ENCODE measurements at regions not wholly inside any gene's neighbourhood (a gene's known extent, or its start where the extent isn't known, plus 50 kb on each side); places are given as distances from the start of the nearest gene placed in this dataset.

DNA sequence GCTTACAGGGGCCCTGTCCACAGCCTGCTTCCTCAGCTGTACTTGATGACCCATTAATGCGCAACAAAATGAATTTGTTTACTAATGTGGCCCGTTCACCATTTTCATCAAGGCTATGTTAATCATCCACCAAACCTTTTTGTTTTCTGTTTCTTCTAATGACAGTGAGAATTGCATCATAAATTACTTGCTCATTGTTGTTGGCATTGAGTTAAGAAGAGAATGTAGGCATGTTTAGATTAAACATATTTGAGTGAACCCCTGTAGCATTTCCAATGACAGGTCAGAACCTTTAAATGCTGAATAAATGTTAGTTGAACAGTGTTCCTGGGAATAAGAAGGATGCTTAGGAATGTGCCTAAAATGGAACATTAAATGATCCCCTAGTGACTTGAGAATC lies 183.4 kb downstream of the SPRY1 start:
- peaks cover 3% of the 10 kb centered on the region for H3K36me3 Mint-ChIP-seq (ENCODE audit: low read depth)
- peaks cover 16% of the 10 kb centered on the region for H3K4me1 Mint-ChIP-seq
- TF ChIP-seq, protein P1, sequence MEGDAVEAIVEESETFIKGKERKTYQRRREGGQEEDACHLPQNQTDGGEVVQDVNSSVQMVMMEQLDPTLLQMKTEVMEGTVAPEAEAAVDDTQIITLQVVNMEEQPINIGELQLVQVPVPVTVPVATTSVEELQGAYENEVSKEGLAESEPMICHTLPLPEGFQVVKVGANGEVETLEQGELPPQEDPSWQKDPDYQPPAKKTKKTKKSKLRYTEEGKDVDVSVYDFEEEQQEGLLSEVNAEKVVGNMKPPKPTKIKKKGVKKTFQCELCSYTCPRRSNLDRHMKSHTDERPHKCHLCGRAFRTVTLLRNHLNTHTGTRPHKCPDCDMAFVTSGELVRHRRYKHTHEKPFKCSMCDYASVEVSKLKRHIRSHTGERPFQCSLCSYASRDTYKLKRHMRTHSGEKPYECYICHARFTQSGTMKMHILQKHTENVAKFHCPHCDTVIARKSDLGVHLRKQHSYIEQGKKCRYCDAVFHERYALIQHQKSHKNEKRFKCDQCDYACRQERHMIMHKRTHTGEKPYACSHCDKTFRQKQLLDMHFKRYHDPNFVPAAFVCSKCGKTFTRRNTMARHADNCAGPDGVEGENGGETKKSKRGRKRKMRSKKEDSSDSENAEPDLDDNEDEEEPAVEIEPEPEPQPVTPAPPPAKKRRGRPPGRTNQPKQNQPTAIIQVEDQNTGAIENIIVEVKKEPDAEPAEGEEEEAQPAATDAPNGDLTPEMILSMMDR (IDR thresholded peaks at IDR 0.05; ENCODE audit: unreplicated experiment in 3 of 3), result no peak
- H3K27me3 Mint-ChIP-seq (ENCODE audit: low read depth), result no peaks in the 10 kb centered on the region
- H3K4me3 Mint-ChIP-seq, result no peak overlapping the region
- H3K9me3 Mint-ChIP-seq, result peaks cover 12% of the 10 kb centered on the region
- no peak overlapping the region for H3K27ac Mint-ChIP-seq

DNA sequence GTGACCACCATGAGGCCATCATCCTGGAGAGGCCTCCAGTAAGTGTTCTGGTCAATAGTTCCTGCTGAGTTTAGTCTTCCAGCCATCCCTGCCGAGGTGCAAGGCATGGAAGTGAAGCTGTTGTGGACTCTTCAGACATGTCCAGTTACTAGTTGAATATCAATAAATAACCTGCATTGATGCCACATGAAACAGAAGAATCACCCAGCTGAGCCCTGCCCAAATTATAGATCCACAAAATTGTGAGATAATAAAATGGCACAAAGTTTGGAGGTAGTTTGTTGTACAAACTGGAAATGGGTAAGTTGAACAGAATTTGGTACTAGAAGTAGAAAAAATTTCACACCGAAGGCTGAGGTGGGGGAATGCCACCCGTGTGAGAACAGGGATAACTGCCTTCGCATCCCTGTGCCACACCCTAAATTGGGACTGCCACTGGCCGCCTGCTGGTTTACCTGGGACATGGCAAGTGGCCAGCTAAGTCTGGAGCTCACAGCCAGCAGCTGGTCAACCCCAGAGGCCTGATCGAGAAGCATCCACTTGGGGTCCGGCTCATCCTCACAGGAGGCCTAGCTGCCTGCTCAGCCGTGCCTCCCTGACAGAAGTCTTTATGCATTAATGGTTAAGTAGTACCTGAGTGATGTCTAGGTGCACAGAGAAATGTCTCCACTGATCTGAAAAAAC lies 184.5 kb downstream of the SPRY1 start:
- peaks cover 12% of the 10 kb centered on the region for H3K9me3 Mint-ChIP-seq
- H3K27me3 Mint-ChIP-seq (ENCODE audit: low read depth), result no peaks in the 10 kb centered on the region
- H3K36me3 Mint-ChIP-seq (ENCODE audit: low read depth), result peaks cover 3% of the 10 kb centered on the region
- H3K4me3 Mint-ChIP-seq, result no peak overlapping the region
- TF ChIP-seq, protein P1 (IDR thresholded peaks at IDR 0.05; ENCODE audit: unreplicated experiment in 3 of 3), result no peak
- H3K27ac Mint-ChIP-seq, result no peak overlapping the region
- peaks cover 16% of the 10 kb centered on the region for H3K4me1 Mint-ChIP-seq

DNA sequence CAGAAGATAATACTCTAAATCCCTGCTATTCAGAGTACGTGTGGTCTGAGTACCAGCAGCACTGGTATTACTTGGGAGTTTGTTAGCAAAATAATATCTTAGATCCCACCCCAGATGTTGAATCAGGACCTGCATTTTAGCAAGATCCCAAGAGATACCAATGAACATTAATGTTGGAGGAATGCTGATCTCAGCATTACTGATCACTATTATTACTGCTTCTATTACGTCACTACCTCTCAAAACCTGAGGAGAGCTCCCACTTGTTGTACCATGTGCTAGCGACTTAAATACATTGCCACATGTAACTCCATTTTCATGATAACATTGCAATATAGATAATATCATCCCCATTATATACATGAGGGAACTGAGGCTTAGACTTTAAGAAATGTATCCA lies 185.2 kb downstream of the SPRY1 start:
- peaks cover 3% of the 10 kb centered on the region for H3K36me3 Mint-ChIP-seq (ENCODE audit: low read depth)
- H3K4me1 Mint-ChIP-seq, result peaks cover 12% of the 10 kb centered on the region
- no peaks in the 10 kb centered on the region for H3K27me3 Mint-ChIP-seq (ENCODE audit: low read depth)
- H3K4me3 Mint-ChIP-seq, result no peak overlapping the region
- TF ChIP-seq, protein P1 (IDR thresholded peaks at IDR 0.05; ENCODE audit: unreplicated experiment in 3 of 3), result no peak
- no peak overlapping the region for H3K27ac Mint-ChIP-seq
- H3K9me3 Mint-ChIP-seq, result peaks cover 12% of the 10 kb centered on the region

DNA sequence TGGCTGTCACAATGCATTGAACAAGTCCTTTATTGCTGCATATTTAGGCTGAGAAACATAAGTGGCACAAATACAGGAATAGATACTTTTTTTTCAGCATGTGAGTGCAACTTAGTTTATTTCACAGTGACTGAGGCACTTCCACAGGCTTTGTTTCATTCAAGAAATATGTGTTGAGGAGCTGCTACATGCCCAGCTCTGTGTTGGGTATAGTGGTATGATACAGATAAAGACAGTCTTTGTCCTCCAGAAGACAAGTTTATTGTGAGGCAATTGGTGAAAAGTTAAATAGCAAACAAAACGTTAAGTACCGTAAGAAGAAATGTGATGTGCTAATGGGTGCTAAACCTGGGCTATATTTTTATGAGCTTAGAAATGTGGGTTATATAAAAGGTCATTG lies 186.4 kb downstream of the SPRY1 start:
- peaks cover 3% of the 10 kb centered on the region for H3K36me3 Mint-ChIP-seq (ENCODE audit: low read depth)
- no peak overlapping the region for H3K27ac Mint-ChIP-seq
- peaks cover 7% of the 10 kb centered on the region for H3K4me1 Mint-ChIP-seq
- H3K9me3 Mint-ChIP-seq, result peaks cover 12% of the 10 kb centered on the region
- TF ChIP-seq, protein P1 (IDR thresholded peaks at IDR 0.05; ENCODE audit: unreplicated experiment in 3 of 3), result no peak
- no peak overlapping the region for H3K4me3 Mint-ChIP-seq
- no peaks in the 10 kb centered on the region for H3K27me3 Mint-ChIP-seq (ENCODE audit: low read depth)

DNA sequence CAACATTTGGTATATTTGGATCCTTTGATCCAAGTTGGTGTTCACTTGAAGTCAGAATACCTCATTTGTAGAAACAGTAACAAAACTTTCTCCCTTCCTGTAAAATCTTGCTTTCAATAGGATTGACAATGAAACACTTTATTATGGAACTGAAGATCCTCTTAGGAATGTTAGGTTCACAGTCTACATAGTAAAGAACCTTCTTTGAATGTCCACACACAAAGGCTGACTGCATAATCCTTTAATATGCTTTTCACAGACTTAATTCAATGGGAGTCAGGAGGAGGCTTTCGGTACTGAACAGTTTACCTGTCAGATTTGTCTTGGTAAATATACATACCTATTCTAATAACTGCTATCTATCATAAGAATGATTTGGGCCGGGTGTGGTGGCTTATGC lies 188.5 kb downstream of the SPRY1 start:
- no peak overlapping the region for H3K4me3 Mint-ChIP-seq
- H3K27ac Mint-ChIP-seq, result no peak overlapping the region
- H3K4me1 Mint-ChIP-seq, result peaks cover 19% of the 10 kb centered on the region
- TF ChIP-seq, protein P1 (IDR thresholded peaks at IDR 0.05; ENCODE audit: unreplicated experiment in 3 of 3), result no peak
- H3K27me3 Mint-ChIP-seq (ENCODE audit: low read depth), result no peaks in the 10 kb centered on the region
- peaks cover 3% of the 10 kb centered on the region for H3K36me3 Mint-ChIP-seq (ENCODE audit: low read depth)
- peaks cover 14% of the 10 kb centered on the region for H3K9me3 Mint-ChIP-seq

DNA sequence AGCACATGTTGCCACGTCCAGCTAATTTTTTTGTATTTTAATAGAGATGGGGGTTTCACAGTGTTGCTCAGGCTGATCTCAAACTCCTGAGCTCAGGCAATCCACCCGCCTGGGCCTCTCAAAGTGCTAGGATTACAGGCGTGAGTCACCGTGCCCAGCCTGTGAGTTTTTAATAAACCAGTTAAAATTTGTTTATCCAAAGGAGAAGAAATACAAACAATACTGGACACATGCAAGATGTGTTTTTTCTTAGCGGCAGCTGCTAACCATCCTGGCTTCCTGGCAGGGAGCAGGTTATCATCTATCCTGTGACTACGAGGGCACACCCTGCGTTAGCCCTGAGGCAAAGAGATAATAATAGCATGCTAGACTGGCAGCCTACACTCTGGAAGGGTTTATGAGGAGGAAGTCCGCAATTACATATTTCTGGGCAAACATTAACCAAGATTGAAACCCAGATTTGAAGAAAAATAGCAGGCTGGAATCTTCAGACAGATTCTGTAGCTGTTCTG lies 191.4 kb downstream of the SPRY1 start:
- Mint-ChIP-seq H3K4me3 (no peak overlapping the region), H3K36me3 (ENCODE audit: low read depth) (no peaks in the 10 kb centered on the region), H3K9me3 (peaks cover 2% of the 10 kb centered on the region), H3K4me1 (peaks cover 19% of the 10 kb centered on the region), H3K27ac (peak overlapping the region; percentile 47 to 84 (median 50)), H3K27me3 (ENCODE audit: low read depth) (no peaks in the 10 kb centered on the region)
- TF ChIP-seq, protein P1 (IDR thresholded peaks at IDR 0.05; ENCODE audit: unreplicated experiment in 3 of 3), result no peak
